PC-9 (cell line): ENCODE measurements at regions not wholly inside any gene's neighbourhood (a gene's known extent, or its start where the extent isn't known, plus 50 kb on each side); places are given as distances from the start of the nearest gene placed in this dataset.

Source experiments
- BruUV-seq: library from RNA; stranded (reverse); fragments of 400-500 nt; replicated peaks from 2 replicates; lab custom pipeline; 2021; lab: Mats Ljungman, UMichigan
- CTCF ChIA-PET: fragments of 300-600 bp; sonication (Branson Sonifier 250); formaldehyde crosslinking; loops from one replicate; lab custom pipeline; 2022; ENCODE audit warnings: antibody characterized with exemption; lab: Charles Lee
- POLR2A ChIA-PET: fragments of 300-600 bp; sonication (Branson Sonifier 250); formaldehyde crosslinking; loops from one replicate; lab custom pipeline; 2022; ENCODE audit warnings: antibody characterized with exemption; ENCODE audit not compliant: unreplicated experiment; lab: Charles Lee
- DNase-seq, 2 experiments: peaks; one replicate each; pipeline versions ENCODE4 v3.0.0 to v3.0.0-alpha.2; 2015 to 2022; ENCODE audit warnings: mixed read lengths in 1 of 2
- H2AFZ ChIP-seq: fragments of 200-600 bp; sonication (generic); 2 replicates; pipeline ENCODE4 v1.8.1; 2017; ENCODE audit warnings: antibody characterized with exemption
- H3F3A ChIP-seq: fragments of 200-600 bp; sonication (generic); 2 replicates; pipeline ENCODE4 v1.8.1; 2017; ENCODE audit warnings: antibody characterized with exemption, mild to moderate bottlenecking, low read depth; ENCODE audit not compliant: insufficient read depth
- H3K27ac ChIP-seq: fragments of 200-600 bp; sonication (generic); 2 replicates; pipeline ENCODE4 v1.6.1; 2016; ENCODE audit warnings: mixed run types
- H3K27me3 ChIP-seq: fragments of 200-600 bp; sonication (generic); 2 replicates; pipeline ENCODE4 v1.6.1; 2016; ENCODE audit warnings: low read depth, mixed run types; ENCODE audit not compliant: insufficient read depth
- H3K36me3 ChIP-seq: fragments of 200-600 bp; sonication (generic); 2 replicates; pipeline ENCODE4 v1.6.1; 2016; ENCODE audit warnings: low read depth, mixed run types
- H3K4me1 ChIP-seq: fragments of 200-600 bp; sonication (generic); replicated peaks from 2 replicates; pipeline ENCODE4 v1.6.1; 2016; ENCODE audit warnings: mixed run types; ENCODE audit not compliant: insufficient read depth
- H3K4me2 ChIP-seq: fragments of 200-600 bp; sonication (generic); 2 replicates; pipeline ENCODE4 v1.6.1; 2017; ENCODE audit warnings: mixed run types
- H3K4me3 ChIP-seq: fragments of 200-600 bp; sonication (generic); 2 replicates; pipeline ENCODE4 v1.6.1; 2016; ENCODE audit warnings: mixed run types
- H3K79me2 ChIP-seq: fragments of 200-600 bp; sonication (generic); 2 replicates; pipeline ENCODE4 v1.6.1; 2017; ENCODE audit warnings: low read depth, mixed run types
- H3K9me2 ChIP-seq: fragments of 200-600 bp; sonication (generic); 2 replicates; pipeline ENCODE4 v1.8.1; 2017; ENCODE audit warnings: mild to moderate bottlenecking; ENCODE audit not compliant: insufficient read depth
- H3K9me3 ChIP-seq: fragments of 200-600 bp; sonication (generic); 2 replicates; pipeline ENCODE4 v1.8.1; 2016; ENCODE audit warnings: low read depth; ENCODE audit not compliant: insufficient read depth
- H4K20me1 ChIP-seq: fragments of 200-600 bp; sonication (generic); 2 replicates; pipeline ENCODE4 v1.8.1; 2017; ENCODE audit not compliant: insufficient read depth
- EZH2 ChIP-seq: fragments of 200-600 bp; sonication (generic); IDR thresholded peaks from 2 replicates; pipeline ENCODE4 v1.8.0; 2017; ENCODE audit warnings: antibody characterized with exemption, low read depth
- intact Hi-C: fragments of 100-400 bp; cut with micrococcal nuclease; formaldehyde crosslinking; loops from one replicate; pipeline ENCODE4 v1.10.0; 2022; ENCODE audit not compliant: unreplicated experiment
- TF ChIP-seq, protein P1 (sequence below): fragments of 200-600 bp; sonication (generic); conservative IDR thresholded peaks from 2 replicates; pipeline ENCODE4 v1.6.1; 2017; ENCODE audit warnings: mixed run types, antibody characterized with exemption, mild to moderate bottlenecking, moderate library complexity

DNA sequence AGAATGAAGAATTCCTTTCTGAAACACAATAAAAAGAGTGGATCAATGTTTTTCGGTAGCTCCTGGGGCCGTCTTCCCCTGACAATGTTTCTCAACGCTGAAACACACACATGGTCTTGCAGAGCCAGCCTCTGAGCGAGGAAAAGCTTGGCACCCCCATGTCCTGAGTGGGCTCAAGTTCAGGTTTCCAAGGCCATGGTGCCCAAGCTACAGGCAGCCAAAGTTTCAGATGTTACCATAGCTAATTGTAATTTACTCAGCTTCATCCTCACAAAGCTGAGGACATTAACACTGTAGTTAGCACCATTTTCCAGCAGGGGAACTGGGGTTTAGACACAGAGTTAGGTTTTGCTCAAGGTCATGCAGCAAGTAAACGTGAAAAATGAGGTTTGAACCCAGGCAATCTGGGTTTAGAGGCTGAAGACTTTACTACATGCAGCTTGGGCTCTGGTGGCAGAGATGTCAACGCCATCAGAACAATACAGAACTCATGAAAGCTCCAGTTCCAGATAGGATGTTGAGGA is 199.1 kb downstream of the TJP1 start:
- no peaks in the 10 kb centered on the region for H3K36me3 ChIP-seq
- H3K27ac ChIP-seq: no peak overlapping the region
- H3K4me1 ChIP-seq: no peaks in the 10 kb centered on the region
- H3K27me3 ChIP-seq: peaks cover 61% of the 10 kb centered on the region
- BruUV-seq: no TSS peak
- no peaks in the 10 kb centered on the region for H3K79me2 ChIP-seq
- no peaks in the 10 kb centered on the region for H3K9me2 ChIP-seq
- no peaks in the 10 kb centered on the region for H3K9me3 ChIP-seq
- TF ChIP-seq, protein P1, sequence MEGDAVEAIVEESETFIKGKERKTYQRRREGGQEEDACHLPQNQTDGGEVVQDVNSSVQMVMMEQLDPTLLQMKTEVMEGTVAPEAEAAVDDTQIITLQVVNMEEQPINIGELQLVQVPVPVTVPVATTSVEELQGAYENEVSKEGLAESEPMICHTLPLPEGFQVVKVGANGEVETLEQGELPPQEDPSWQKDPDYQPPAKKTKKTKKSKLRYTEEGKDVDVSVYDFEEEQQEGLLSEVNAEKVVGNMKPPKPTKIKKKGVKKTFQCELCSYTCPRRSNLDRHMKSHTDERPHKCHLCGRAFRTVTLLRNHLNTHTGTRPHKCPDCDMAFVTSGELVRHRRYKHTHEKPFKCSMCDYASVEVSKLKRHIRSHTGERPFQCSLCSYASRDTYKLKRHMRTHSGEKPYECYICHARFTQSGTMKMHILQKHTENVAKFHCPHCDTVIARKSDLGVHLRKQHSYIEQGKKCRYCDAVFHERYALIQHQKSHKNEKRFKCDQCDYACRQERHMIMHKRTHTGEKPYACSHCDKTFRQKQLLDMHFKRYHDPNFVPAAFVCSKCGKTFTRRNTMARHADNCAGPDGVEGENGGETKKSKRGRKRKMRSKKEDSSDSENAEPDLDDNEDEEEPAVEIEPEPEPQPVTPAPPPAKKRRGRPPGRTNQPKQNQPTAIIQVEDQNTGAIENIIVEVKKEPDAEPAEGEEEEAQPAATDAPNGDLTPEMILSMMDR: no peak
- no peak for TF ChIP-seq EZH2
- H3F3A ChIP-seq: no peaks in the 10 kb centered on the region
- POLR2A ChIA-PET: no interaction called here
- H3K4me3 ChIP-seq: no peak overlapping the region
- H2AFZ ChIP-seq: no peak overlapping the region
- no peak overlapping the region for H3K4me2 ChIP-seq
- CTCF ChIA-PET: no interaction called here
- intact Hi-C loops: no loop called here
- DNase-seq: no peak
- no peaks in the 10 kb centered on the region for H4K20me1 ChIP-seq

DNA sequence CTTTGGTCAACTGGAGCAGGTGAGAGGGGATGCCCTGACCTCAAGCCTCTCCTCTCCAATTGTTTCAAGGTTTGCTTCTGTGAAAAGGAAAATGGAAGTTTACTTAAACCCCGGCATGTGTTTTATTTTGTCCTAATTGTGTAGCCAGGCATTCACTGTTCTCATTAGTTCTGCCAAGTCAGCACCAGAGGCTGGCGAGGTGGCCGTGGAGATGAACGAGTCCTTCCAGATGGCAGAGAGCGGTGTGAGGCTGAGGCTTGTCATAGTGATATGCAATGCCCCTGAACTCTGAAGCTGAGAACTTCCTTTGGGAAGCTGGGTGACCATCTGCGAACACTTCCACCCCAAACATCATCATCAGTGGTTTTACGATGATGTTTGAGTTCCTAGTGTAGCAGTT is 199.6 kb downstream of the TJP1 start:
- DNase-seq: no peak
- Histone ChIP-seq H3K36me3 (no peaks in the 10 kb centered on the region), H3K27ac (no peak overlapping the region), H3K4me2 (no peak overlapping the region), H3K79me2 (no peaks in the 10 kb centered on the region), H3K4me1 (no peaks in the 10 kb centered on the region), H3K27me3 (peaks cover 56% of the 10 kb centered on the region), H3K4me3 (no peak overlapping the region), H2AFZ (no peak overlapping the region), H3K9me3 (no peaks in the 10 kb centered on the region), H3F3A (no peaks in the 10 kb centered on the region), H4K20me1 (no peaks in the 10 kb centered on the region), H3K9me2 (no peaks in the 10 kb centered on the region)
- CTCF ChIA-PET: no interaction called here
- TF ChIP-seq, protein P1: no peak
- TF ChIP-seq EZH2: no peak
- POLR2A ChIA-PET: no interaction called here
- intact Hi-C loops: no loop called here
- no TSS peak for BruUV-seq

DNA sequence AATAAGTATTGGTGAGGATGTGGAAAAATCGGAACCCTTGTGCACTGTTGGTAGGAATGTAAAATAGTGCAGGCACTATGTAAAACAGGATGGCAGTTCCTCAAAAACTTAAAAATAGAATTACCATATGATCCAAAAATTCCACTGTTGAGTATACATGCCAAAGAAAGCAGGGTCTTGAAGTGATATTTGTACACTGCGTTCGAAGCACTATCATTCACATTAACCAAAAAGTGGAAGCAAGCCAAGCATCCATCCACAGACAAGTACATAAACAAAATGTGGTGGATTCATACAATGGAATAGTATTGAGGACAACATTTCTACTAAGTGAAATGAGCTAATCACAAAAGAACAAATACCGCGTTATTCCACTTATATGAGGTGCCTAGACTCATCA is 200.7 kb downstream of the TJP1 start:
- Histone ChIP-seq H4K20me1 (no peaks in the 10 kb centered on the region), H3K9me2 (no peaks in the 10 kb centered on the region), H3K4me3 (no peak overlapping the region), H3K9me3 (no peaks in the 10 kb centered on the region), H3K27me3 (peaks cover 50% of the 10 kb centered on the region), H2AFZ (no peak overlapping the region), H3K27ac (no peak overlapping the region), H3K79me2 (no peaks in the 10 kb centered on the region), H3K4me1 (no peaks in the 10 kb centered on the region), H3F3A (no peaks in the 10 kb centered on the region), H3K4me2 (no peak overlapping the region), H3K36me3 (no peaks in the 10 kb centered on the region)
- DNase-seq: no peak
- ChIA-PET POLR2A (no interaction called here), CTCF (no interaction called here)
- no peak for TF ChIP-seq EZH2
- TF ChIP-seq, protein P1: no peak
- intact Hi-C loops: no loop called here
- BruUV-seq: no TSS peak
